ENCODE measurements at regions not wholly inside any gene's neighbourhood (a gene's known extent, or its start where the extent isn't known, plus 50 kb on each side); places are given as distances from the start of the nearest gene placed in this dataset.

DNA sequence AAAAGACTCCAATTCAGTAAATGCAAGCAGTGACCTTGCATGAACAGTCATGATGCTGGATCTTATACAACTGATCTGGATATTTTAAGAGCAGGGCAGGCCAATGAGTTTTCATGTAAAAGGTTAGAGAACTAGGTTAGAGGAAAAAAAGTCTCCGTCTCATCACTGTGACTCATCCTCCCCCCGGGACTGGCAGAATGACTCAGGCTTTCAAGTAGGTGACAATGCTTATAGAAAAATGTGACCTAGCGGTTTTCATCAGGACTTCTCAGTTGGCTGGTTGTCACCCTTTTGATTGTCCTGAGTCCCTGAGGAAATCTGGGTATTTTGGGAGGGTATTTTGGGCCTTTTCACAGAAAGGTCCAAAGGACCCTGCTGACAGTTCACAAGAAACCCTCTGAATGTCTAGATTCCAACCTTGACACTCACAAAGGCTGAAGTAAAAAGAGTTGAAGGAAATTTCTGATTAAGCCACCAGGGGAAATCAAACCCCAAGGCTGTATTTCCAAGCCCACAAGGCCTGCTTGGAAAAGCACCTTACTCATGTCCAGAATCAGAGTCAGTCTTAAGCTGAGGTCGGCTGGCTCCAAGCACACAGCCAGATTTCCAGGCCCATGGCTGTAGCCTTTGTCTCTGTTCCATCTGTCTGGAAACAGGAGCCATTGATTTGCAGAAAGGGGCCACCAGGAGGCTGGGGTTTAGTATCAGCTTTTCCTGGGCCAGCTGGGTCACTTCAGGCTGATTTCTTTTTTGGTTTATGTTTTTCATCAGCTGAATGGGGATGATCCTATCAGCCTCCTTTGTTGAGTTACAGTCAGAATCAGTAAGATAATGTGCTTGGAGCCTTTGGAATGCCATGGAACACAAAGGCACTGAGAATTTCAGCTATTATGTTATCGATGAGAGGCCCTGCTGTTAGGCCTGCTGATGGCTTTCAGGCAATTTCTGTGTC lies 226.4 kb upstream of the HABP2 start:
- Histone ChIP-seq H3K9me2 (ENCODE audit: low read depth, low read length) (no peaks in the 10 kb centered on the region), H3K27me3 (ENCODE audit: insufficient read depth, low read length) (no peaks in the 10 kb centered on the region), H3K27ac (ENCODE audit: low read depth, low read length, poor library complexity, severe bottlenecking) (no peak overlapping the region), H3K4me1 (ENCODE audit: insufficient read depth, low read length, severe bottlenecking) (no peaks in the 10 kb centered on the region), H3K79me2 (ENCODE audit: insufficient read depth, low read length) (no peaks in the 10 kb centered on the region), H2AFZ (ENCODE audit: low read length) (no peak overlapping the region), H3F3A (ENCODE audit: insufficient read depth, low read length) (no peaks in the 10 kb centered on the region), H3K36me3 (ENCODE audit: insufficient read depth, low read length) (no peaks in the 10 kb centered on the region), H3K9me3 (ENCODE audit: low read length) (no peaks in the 10 kb centered on the region), H3K4me3 (ENCODE audit: low read depth, low read length, poor library complexity, severe bottlenecking) (no peak overlapping the region), H3K4me2 (ENCODE audit: low read length) (no peak overlapping the region), H3K9ac (ENCODE audit: low read length) (no peak overlapping the region), H4K20me1 (ENCODE audit: insufficient read depth, low read length) (no peaks in the 10 kb centered on the region)
- TF ChIP-seq, protein P1, sequence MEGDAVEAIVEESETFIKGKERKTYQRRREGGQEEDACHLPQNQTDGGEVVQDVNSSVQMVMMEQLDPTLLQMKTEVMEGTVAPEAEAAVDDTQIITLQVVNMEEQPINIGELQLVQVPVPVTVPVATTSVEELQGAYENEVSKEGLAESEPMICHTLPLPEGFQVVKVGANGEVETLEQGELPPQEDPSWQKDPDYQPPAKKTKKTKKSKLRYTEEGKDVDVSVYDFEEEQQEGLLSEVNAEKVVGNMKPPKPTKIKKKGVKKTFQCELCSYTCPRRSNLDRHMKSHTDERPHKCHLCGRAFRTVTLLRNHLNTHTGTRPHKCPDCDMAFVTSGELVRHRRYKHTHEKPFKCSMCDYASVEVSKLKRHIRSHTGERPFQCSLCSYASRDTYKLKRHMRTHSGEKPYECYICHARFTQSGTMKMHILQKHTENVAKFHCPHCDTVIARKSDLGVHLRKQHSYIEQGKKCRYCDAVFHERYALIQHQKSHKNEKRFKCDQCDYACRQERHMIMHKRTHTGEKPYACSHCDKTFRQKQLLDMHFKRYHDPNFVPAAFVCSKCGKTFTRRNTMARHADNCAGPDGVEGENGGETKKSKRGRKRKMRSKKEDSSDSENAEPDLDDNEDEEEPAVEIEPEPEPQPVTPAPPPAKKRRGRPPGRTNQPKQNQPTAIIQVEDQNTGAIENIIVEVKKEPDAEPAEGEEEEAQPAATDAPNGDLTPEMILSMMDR (IDR thresholded peaks at IDR 0.05; ENCODE audit: low read length): no peak
- no peak for TF ChIP-seq EZH2 (IDR thresholded peaks at IDR 0.05; ENCODE audit: borderline replicate concordance, low read length)

- H3K27ac ChIP-seq (ENCODE audit: low read depth, low read length, poor library complexity, severe bottlenecking): no peak overlapping the region
- no peaks in the 10 kb centered on the region for H3F3A ChIP-seq (ENCODE audit: insufficient read depth, low read length)
- no peak for TF ChIP-seq EZH2 (IDR thresholded peaks at IDR 0.05; ENCODE audit: borderline replicate concordance, low read length)
Observed at GRCh38 chr10:113329121-113329596, 223.7 kb upstream of the HABP2 start.

DNA sequence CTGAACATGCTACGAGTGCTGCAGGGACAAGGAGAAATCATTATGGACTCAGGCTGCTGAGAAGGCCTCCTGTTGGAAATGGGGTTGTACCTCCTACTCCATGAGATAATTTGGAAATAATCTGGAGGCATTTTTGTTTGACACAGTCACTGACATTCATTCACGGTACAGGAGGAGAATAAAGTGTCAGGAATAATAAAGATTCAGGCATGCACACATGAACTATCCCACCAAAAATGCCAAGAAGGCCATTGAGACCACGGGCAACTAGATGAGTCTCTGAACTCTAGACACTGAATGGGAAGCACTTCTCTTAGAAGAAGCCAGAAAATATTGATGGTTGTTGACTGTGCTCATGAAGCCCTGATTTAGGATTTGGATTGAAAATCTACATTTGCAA lies 220.9 kb upstream of the HABP2 start:
- no peaks in the 10 kb centered on the region for H3K9me3 ChIP-seq (ENCODE audit: low read length)
- no peaks in the 10 kb centered on the region for H3K9me2 ChIP-seq (ENCODE audit: low read depth, low read length)
- no peak overlapping the region for H3K4me2 ChIP-seq (ENCODE audit: low read length)
- no peaks in the 10 kb centered on the region for H3K36me3 ChIP-seq (ENCODE audit: insufficient read depth, low read length)
- H3K27ac ChIP-seq (ENCODE audit: low read depth, low read length, poor library complexity, severe bottlenecking): no peak overlapping the region
- no peak overlapping the region for H2AFZ ChIP-seq (ENCODE audit: low read length)
- H3F3A ChIP-seq (ENCODE audit: insufficient read depth, low read length): no peaks in the 10 kb centered on the region
- no peak overlapping the region for H3K4me3 ChIP-seq (ENCODE audit: low read depth, low read length, poor library complexity, severe bottlenecking)
- no peak overlapping the region for H3K9ac ChIP-seq (ENCODE audit: low read length)
- H3K79me2 ChIP-seq (ENCODE audit: insufficient read depth, low read length): no peaks in the 10 kb centered on the region
- H3K4me1 ChIP-seq (ENCODE audit: insufficient read depth, low read length, severe bottlenecking): no peaks in the 10 kb centered on the region
- no peaks in the 10 kb centered on the region for H4K20me1 ChIP-seq (ENCODE audit: insufficient read depth, low read length)
- no peaks in the 10 kb centered on the region for H3K27me3 ChIP-seq (ENCODE audit: insufficient read depth, low read length)
- no peak for TF ChIP-seq EZH2 (IDR thresholded peaks at IDR 0.05; ENCODE audit: borderline replicate concordance, low read length)
- TF ChIP-seq, protein P1 (IDR thresholded peaks at IDR 0.05; ENCODE audit: low read length): no peak

More at GRCh38 chr10:113329121-113329596, 223.7 kb upstream of the HABP2 start:
- Histone ChIP-seq H3K4me2 (ENCODE audit: low read length) (no peak overlapping the region), H3K4me1 (ENCODE audit: insufficient read depth, low read length, severe bottlenecking) (no peaks in the 10 kb centered on the region), H3K27me3 (ENCODE audit: insufficient read depth, low read length) (no peaks in the 10 kb centered on the region), H3K9ac (ENCODE audit: low read length) (no peak overlapping the region), H3K36me3 (ENCODE audit: insufficient read depth, low read length) (no peaks in the 10 kb centered on the region), H3K79me2 (ENCODE audit: insufficient read depth, low read length) (no peaks in the 10 kb centered on the region), H3K9me2 (ENCODE audit: low read depth, low read length) (no peaks in the 10 kb centered on the region), H3K9me3 (ENCODE audit: low read length) (no peaks in the 10 kb centered on the region), H2AFZ (ENCODE audit: low read length) (no peak overlapping the region), H4K20me1 (ENCODE audit: insufficient read depth, low read length) (no peaks in the 10 kb centered on the region), H3K4me3 (ENCODE audit: low read depth, low read length, poor library complexity, severe bottlenecking) (no peak overlapping the region)

Measured in OCI-LY1 (cell line).